Body of pancreas (tissue), 4 donors: ENCODE measurements at regions not wholly inside any gene's neighbourhood (a gene's known extent, or its start where the extent isn't known, plus 50 kb on each side); places are given as distances from the start of the nearest gene placed in this dataset.

Source experiments
- ATAC-seq: fragments of 150-250 bp; one replicate; pipeline ENCODE4 v1.9.1; 2016
- DNase-seq, 4 donors: peaks; one replicate each; pipeline ENCODE4 v3.0.0-alpha.2; 2019
- H3K27ac ChIP-seq, 4 donors: fragments of 200-600 bp; sonication (generic); 1 replicate in 3 of 4; 2 replicates in 1 of 4; pipeline versions ENCODE4 v1.5.1 to v1.6.1; 2016 to 2019; ENCODE audit warnings: mild to moderate bottlenecking in 1 of 4, mixed read lengths in 1 of 4, moderate library complexity in 1 of 4
- H3K27me3 ChIP-seq, 2 donors: fragments of 200-600 bp; sonication (generic); one replicate each; pipeline ENCODE4 v1.6.0; 2016; ENCODE audit warnings: mild to moderate bottlenecking in 1 of 2
- H3K36me3 ChIP-seq, 2 donors: fragments of 200-600 bp; sonication (generic); replicated peaks in 1 of 2; 2 replicates each; pipeline ENCODE4 v1.5.1; 2016; ENCODE audit warnings: low read depth in 2 of 2; ENCODE audit not compliant: insufficient read depth in 1 of 2
- H3K4me1 ChIP-seq: fragments of 200-600 bp; sonication (generic); one replicate; pipeline ENCODE4 v1.6.0; 2016
- H3K4me3 ChIP-seq, 2 donors: fragments of 200-600 bp; sonication (generic); 1 replicate in 1 of 2; 2 replicates in 1 of 2; pipeline ENCODE4 v1.5.1; 2016 to 2019
- H3K9me3 ChIP-seq, 3 donors: fragments of 200-600 bp; sonication (generic); 1 replicate in 2 of 3; 2 replicates in 1 of 3; pipeline ENCODE4 v1.5.1; 2016
- CTCF ChIP-seq, 7 experiments: fragments of 450-650 bp in 4 of 7; fragments of 200-600 bp in 3 of 7; sonication (generic) in 3 of 7; IDR thresholded peaks; one replicate each; pipeline ENCODE4 v1.5.1; 2016 to 2019; ENCODE audit warnings: antibody characterized with exemption in 7 of 7
- POLR2A ChIP-seq, 3 donors: fragments of 450-650 bp; IDR thresholded peaks; one replicate each; pipeline ENCODE4 v1.6.1; 2016; ENCODE audit warnings: antibody characterized with exemption in 3 of 3, mild to moderate bottlenecking in 2 of 3
- WGBS, 2 donors: methylation state at CpG; one replicate each; pipeline ENCODE4 v1.1.5; 2017; 5-methylcytosine and 5-hydroxymethylcytosine counted together
- intact Hi-C: fragments of 100-400 bp; cut with DNase I; formaldehyde crosslinking; loops from one replicate; pipeline ENCODE4 v1.15.1; 2023

GRCh38 chr9:100933656-100934055, 94.9 kb upstream of the PLPPR1 start:
- intact Hi-C loops: no loop called here
- no peak overlapping the region for H3K27ac ChIP-seq
- no peaks in the 10 kb centered on the region for H3K36me3 ChIP-seq
- no peaks in the 10 kb centered on the region for H3K4me1 ChIP-seq
- H3K9me3 ChIP-seq: no peaks in the 10 kb centered on the region
- 55 to 75% methylated on average over 2 of the region's 2 CpGs for WGBS, 2 donors
- DNase-seq (no peak), ATAC-seq (no peak)
- H3K4me3 ChIP-seq: no peak overlapping the region
- TF ChIP-seq CTCF (IDR thresholded peaks at IDR 0.05) (no peak), POLR2A (IDR thresholded peaks at IDR 0.05) (no peak)
- H3K27me3 ChIP-seq: no peaks in the 10 kb centered on the region

GRCh38 chr9:100937382-100937781, 91.1 kb upstream of the PLPPR1 start:
- Histone ChIP-seq H3K27ac (no peak overlapping the region), H3K9me3 (no peaks in the 10 kb centered on the region), H3K4me3 (no peak overlapping the region), H3K4me1 (no peaks in the 10 kb centered on the region), H3K27me3 (no peaks in the 10 kb centered on the region), H3K36me3 (no peaks in the 10 kb centered on the region)
- intact Hi-C loops: no loop called here
- no peak for TF ChIP-seq POLR2A (IDR thresholded peaks at IDR 0.05)
- no peak for TF ChIP-seq CTCF (IDR thresholded peaks at IDR 0.05)
- no peak for ATAC-seq
- DNase-seq: no peak
- 32 to 45% methylated on average over 3 of the region's 3 CpGs for WGBS, 2 donors

GRCh38 chr9:100938507-100938906, 90.0 kb upstream of the PLPPR1 start:
- Histone ChIP-seq H3K36me3 (no peaks in the 10 kb centered on the region), H3K4me3 (no peak overlapping the region), H3K27me3 (no peaks in the 10 kb centered on the region), H3K27ac (no peak overlapping the region), H3K4me1 (no peaks in the 10 kb centered on the region), H3K9me3 (no peaks in the 10 kb centered on the region)
- TF ChIP-seq CTCF (IDR thresholded peaks at IDR 0.05): no peak
- TF ChIP-seq POLR2A (IDR thresholded peaks at IDR 0.05): no peak
- no peak for ATAC-seq
- intact Hi-C loops: no loop called here
- no peak for DNase-seq
- WGBS, 2 donors: 50% methylated on average over 1 of the region's 1 CpG; no CpG with 5 or more reads in 1 of the 2 donors

GRCh38 chr9:100939636-100940035, 88.9 kb upstream of the PLPPR1 start:
- Histone ChIP-seq H3K4me3 (no peak overlapping the region), H3K9me3 (no peaks in the 10 kb centered on the region), H3K27me3 (no peaks in the 10 kb centered on the region), H3K4me1 (no peaks in the 10 kb centered on the region), H3K36me3 (no peaks in the 10 kb centered on the region), H3K27ac (no peak overlapping the region)
- intact Hi-C loops: no loop called here
- no peak for TF ChIP-seq CTCF (IDR thresholded peaks at IDR 0.05)
- no peak for TF ChIP-seq POLR2A (IDR thresholded peaks at IDR 0.05)
- DNase-seq (no peak), ATAC-seq (no peak)

GRCh38 chr9:100959226-100959625, 69.3 kb upstream of the PLPPR1 start:
- DNase-seq (no peak), ATAC-seq (no peak)
- intact Hi-C loops: no loop called here
- Histone ChIP-seq H3K36me3 (no peaks in the 10 kb centered on the region), H3K9me3 (no peaks in the 10 kb centered on the region), H3K4me1 (no peaks in the 10 kb centered on the region), H3K4me3 (no peak overlapping the region), H3K27me3 (no peaks in the 10 kb centered on the region), H3K27ac (no peak overlapping the region)
- TF ChIP-seq POLR2A (IDR thresholded peaks at IDR 0.05): no peak
- no peak for TF ChIP-seq CTCF (IDR thresholded peaks at IDR 0.05)
- WGBS, 2 donors: 55 to 59% methylated on average over 3 of the region's 3 CpGs
